ENCODE measurements at regions not wholly inside any gene's neighbourhood (a gene's known extent, or its start where the extent isn't known, plus 50 kb on each side); places are given as distances from the start of the nearest gene placed in this dataset.

DNA sequence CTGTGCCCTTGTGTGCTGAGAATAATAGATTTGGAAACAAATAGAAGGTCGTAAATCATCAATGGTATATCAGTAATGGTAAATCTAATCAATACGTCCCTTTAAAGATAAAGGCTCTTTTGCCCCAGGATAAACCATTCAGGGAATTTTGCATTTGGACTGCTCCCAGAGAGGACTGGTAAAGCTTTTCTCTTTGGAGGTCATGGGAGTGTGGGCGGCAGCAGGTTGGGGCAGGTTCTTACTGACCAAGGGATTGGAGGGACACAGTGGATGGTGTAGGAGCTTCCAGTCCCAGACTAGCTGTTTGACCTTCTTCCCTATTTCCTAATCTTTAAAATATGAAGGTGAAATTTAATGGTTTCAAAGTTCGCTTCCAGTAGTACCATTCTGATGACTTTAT is 87.8 kb upstream of the NTF3 start:
- TF ChIP-seq, protein P1, sequence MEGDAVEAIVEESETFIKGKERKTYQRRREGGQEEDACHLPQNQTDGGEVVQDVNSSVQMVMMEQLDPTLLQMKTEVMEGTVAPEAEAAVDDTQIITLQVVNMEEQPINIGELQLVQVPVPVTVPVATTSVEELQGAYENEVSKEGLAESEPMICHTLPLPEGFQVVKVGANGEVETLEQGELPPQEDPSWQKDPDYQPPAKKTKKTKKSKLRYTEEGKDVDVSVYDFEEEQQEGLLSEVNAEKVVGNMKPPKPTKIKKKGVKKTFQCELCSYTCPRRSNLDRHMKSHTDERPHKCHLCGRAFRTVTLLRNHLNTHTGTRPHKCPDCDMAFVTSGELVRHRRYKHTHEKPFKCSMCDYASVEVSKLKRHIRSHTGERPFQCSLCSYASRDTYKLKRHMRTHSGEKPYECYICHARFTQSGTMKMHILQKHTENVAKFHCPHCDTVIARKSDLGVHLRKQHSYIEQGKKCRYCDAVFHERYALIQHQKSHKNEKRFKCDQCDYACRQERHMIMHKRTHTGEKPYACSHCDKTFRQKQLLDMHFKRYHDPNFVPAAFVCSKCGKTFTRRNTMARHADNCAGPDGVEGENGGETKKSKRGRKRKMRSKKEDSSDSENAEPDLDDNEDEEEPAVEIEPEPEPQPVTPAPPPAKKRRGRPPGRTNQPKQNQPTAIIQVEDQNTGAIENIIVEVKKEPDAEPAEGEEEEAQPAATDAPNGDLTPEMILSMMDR (IDR thresholded peaks at IDR 0.05; ENCODE audit: low read depth, low read length): no peak
- no peak for DNase-seq (ENCODE audit: extremely low read depth, low read depth)

DNA sequence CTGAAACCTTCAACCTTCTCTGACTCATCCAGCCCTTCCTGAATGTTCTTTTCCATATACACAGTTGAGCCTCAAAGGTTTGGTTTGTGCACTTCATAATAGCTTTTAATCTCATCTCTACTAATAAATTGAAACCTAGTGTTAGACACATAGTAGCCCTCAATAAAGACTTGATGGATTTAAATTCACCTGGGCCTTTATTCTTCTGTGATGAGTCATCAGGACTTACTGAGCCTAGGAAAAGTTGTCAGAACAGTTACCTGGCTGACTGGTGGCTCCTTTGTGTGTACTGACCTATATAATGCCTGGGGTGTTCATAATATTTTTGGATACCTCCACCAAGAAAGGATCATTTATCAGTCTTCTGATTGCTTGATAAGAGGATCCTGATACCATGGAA is 86.4 kb upstream of the NTF3 start:
- TF ChIP-seq, protein P1 (IDR thresholded peaks at IDR 0.05; ENCODE audit: low read depth, low read length): no peak
- DNase-seq (ENCODE audit: extremely low read depth, low read depth): no peak

DNA sequence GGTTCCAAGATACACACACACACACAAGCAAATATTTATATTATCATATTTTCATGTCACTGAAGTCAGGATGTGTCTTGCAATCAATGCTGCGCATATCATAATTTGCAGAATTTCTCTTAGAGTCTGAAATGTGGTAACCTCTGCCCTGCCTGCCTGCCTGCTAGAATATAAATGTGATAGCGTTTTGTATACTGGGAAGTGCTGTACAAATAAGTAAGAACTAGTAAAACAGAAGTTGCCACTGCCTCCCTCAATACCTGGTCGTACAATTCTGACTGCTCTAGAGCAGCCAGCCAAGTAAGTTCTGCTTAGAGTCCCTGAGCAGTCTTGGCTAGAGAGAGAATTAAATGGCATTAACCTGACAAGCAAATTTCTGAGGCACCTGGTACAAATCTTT is 83.9 kb upstream of the NTF3 start:
- DNase-seq (ENCODE audit: extremely low read depth, low read depth): no peak
- TF ChIP-seq, protein P1 (IDR thresholded peaks at IDR 0.05; ENCODE audit: low read depth, low read length): no peak

DNA sequence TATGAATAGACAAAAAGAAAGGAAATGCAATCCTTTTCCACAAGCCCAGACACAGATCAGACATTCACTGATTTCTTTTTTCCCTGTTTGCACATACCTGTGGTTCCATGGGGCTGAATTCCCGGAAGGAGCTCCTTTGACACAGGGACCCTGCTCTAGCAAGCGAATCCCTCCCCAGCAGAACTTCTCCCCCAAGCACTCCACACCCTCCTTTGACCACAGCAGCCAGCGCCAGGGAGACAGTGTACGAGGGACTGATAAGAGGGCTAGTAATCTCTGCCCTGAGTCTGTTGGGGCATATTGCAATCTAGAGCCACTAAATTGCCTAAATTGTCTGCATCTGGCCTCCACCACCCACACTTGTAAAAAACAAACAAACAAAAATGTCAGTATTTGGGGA is 83.4 kb upstream of the NTF3 start:
- TF ChIP-seq, protein P1 (IDR thresholded peaks at IDR 0.05; ENCODE audit: low read depth, low read length): no peak
- DNase-seq (ENCODE audit: extremely low read depth, low read depth): no peak

DNA sequence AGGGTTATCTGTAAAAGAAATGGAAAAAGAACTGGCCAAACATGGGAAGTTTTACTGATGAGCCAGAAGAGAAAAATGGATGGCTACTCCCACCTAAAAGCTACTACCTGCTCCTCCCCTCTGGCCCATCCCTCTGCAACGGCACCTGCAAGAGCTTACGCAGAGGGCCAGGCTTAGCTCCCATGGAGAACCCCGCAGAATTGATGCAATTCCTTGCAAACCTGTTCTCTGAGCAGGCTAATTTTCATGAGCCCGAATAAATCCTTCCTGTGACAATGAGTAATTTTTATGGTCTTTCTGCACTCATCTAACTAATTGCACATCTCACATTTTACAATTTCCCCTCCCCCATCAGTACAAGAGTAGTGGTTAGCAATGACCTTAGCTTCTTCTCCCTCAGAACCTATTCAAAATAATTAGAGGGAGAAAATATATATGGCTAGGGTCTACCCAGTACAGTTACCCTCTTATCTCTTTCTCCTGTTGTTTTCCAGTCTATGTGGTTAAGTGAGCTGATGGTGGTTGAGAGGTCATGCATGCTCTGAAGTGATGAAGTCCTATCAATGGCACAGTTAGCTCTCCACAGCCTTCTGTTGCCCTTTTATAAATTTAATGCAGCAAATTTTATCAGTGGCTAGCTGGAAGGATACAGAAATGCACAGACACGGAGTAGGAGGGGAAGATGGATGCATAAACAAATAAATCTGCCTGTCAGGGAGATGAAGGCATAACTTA is 67.7 kb upstream of the NTF3 start:
- no peak for DNase-seq (ENCODE audit: extremely low read depth, low read depth)
- TF ChIP-seq, protein P1 (IDR thresholded peaks at IDR 0.05; ENCODE audit: low read depth, low read length): no peak

DNA sequence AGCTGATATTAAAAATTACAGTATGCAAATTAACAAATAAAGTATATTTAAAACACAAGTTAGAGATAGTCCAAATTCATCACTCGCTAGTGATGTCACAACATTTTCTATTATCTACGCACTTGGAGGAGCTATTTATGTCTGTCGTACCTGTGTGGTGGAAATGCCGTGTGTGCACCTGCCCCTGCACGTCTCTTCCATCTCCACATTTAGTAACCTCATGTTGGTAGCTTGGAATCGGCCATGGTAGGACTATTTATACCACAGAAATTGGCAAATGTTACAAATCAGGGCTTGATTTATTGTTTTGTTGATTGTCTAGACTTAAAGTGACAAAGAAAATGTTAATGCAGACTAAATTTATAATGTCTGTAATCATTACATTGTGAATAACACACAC is 62.6 kb upstream of the NTF3 start:
- TF ChIP-seq, protein P1 (IDR thresholded peaks at IDR 0.05; ENCODE audit: low read depth, low read length): no peak
- DNase-seq (ENCODE audit: extremely low read depth, low read depth): no peak

DNA sequence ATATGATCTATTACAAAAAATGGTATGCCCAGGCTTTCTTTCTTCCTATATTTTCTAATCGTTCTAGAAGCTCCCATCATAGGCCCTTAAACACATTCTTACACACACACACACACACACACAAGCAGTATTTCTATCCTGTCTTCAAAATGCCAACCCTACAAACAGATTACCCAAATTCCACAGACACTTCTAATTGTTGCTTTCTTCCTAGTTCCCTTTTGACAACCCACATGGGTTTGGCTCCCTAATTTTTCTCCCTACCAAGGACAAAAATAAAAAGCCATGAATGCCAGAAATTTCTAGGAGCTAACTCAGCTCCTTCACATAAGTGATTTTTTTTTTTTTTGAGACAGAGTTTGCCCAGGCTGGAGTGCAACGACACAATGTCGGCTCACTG is 60.3 kb upstream of the NTF3 start:
- no peak for DNase-seq (ENCODE audit: extremely low read depth, low read depth)
- TF ChIP-seq, protein P1 (IDR thresholded peaks at IDR 0.05; ENCODE audit: low read depth, low read length): no peak
